SU-DHL-6 (cell line): ENCODE measurements at regions not wholly inside any gene's neighbourhood (a gene's known extent, or its start where the extent isn't known, plus 50 kb on each side); places are given as distances from the start of the nearest gene placed in this dataset.
"Not testable (repeated sequence)": the region's sequence is repeated elsewhere in the genome, so short reads cannot be mapped to it uniquely, and the experiment has no call there.

Experiments
- H2AFZ ChIP-seq: fragments of 200-600 bp; sonication (generic); 2 replicates; pipeline ENCODE4 v1.6.1; 2014; ENCODE audit warnings: low read depth, mild to moderate bottlenecking, moderate library complexity, mixed read lengths, antibody characterized with exemption, low read length; ENCODE audit not compliant: severe bottlenecking
- H3F3A ChIP-seq: fragments of 200-600 bp; shearing (Covaris generic); 2 replicates; pipeline ENCODE4 v1.6.0; 2016; ENCODE audit warnings: antibody characterized with exemption, mild to moderate bottlenecking; ENCODE audit not compliant: insufficient read depth
- H3K27ac ChIP-seq: fragments of 200-600 bp; sonication (generic); 2 replicates; pipeline ENCODE4 v1.5.1; 2016; ENCODE audit warnings: low read depth, mild to moderate bottlenecking, low read length, moderate library complexity, mixed read lengths
- H3K27me3 ChIP-seq: fragments of 200-600 bp; sonication (generic), shearing (Covaris generic); 2 replicates; pipeline ENCODE4 v1.6.0; 2014; ENCODE audit warnings: mild to moderate bottlenecking, low read length
- H3K36me3 ChIP-seq: fragments of 200-600 bp; sonication (generic); 2 replicates; pipeline ENCODE4 v1.6.1; 2014; ENCODE audit warnings: mild to moderate bottlenecking, low read length, mixed read lengths
- H3K4me2 ChIP-seq: fragments of 300-600, 200-600 bp; shearing (Covaris generic), sonication (generic); 2 replicates; pipeline ENCODE4 v1.6.0; 2014; ENCODE audit warnings: low read length, low read depth, mild to moderate bottlenecking; ENCODE audit not compliant: poor library complexity, severe bottlenecking
- H3K4me3 ChIP-seq: fragments of 200-600 bp; sonication (generic); 2 replicates; pipeline ENCODE4 v1.5.1; 2014; ENCODE audit warnings: antibody characterized with exemption, low read length, mild to moderate bottlenecking, mixed read lengths; ENCODE audit not compliant: insufficient read depth, poor library complexity, severe bottlenecking
- H3K79me2 ChIP-seq: fragments of 200-600 bp; sonication (generic); 2 replicates; pipeline ENCODE4 v1.6.1; 2014; ENCODE audit warnings: mild to moderate bottlenecking, low read length, moderate library complexity; ENCODE audit not compliant: insufficient read depth
- H3K9ac ChIP-seq: fragments of 200-600 bp; sonication (generic); 2 replicates; pipeline ENCODE4 v1.7.0; 2014; ENCODE audit warnings: mild to moderate bottlenecking, low read length
- H3K9me2 ChIP-seq: fragments of 200-600 bp; sonication (generic); replicated peaks from 2 replicates; pipeline ENCODE4 v1.6.1; 2014; ENCODE audit warnings: low read length; ENCODE audit not compliant: insufficient read depth
- H3K9me3 ChIP-seq: fragments of 200-600 bp; sonication (generic); 2 replicates; pipeline ENCODE4 v1.6.1; 2014; ENCODE audit warnings: low read length, mixed read lengths; ENCODE audit not compliant: insufficient read depth
- H4K20me1 ChIP-seq: fragments of 200-600 bp; sonication (generic); 2 replicates; pipeline ENCODE4 v1.6.1; 2014; ENCODE audit warnings: low read depth, mild to moderate bottlenecking, antibody characterized with exemption, low read length, moderate library complexity, mixed read lengths
- EZH2phosphoT487 ChIP-seq: fragments of 200-600 bp; sonication (generic), shearing (Covaris generic); conservative IDR thresholded peaks from 2 replicates; pipeline ENCODE4 v1.6.1; 2018; ENCODE audit warnings: mild to moderate bottlenecking, antibody characterized with exemption, low read length, moderate library complexity, mixed read lengths
- TF ChIP-seq, protein P1 (sequence below): fragments of 200-600 bp; sonication (generic); IDR thresholded peaks from one replicate; pipeline ENCODE4 v1.5.1; 2017; ENCODE audit warnings: antibody characterized with exemption, mild to moderate bottlenecking, low read length, moderate library complexity; ENCODE audit not compliant: insufficient read depth, poor library complexity, severe bottlenecking

- no peak overlapping the region for H3K4me2 ChIP-seq
- no peak overlapping the region for H3K4me3 ChIP-seq
- no peaks in the 10 kb centered on the region for H3K36me3 ChIP-seq
- H3K27ac ChIP-seq = no peak overlapping the region
- no peaks in the 10 kb centered on the region for H3K27me3 ChIP-seq
- H3K9me2 ChIP-seq = no peaks in the 10 kb centered on the region
- H3F3A ChIP-seq = no peaks in the 10 kb centered on the region
- H2AFZ ChIP-seq = no peak overlapping the region
- TF ChIP-seq, protein P1, sequence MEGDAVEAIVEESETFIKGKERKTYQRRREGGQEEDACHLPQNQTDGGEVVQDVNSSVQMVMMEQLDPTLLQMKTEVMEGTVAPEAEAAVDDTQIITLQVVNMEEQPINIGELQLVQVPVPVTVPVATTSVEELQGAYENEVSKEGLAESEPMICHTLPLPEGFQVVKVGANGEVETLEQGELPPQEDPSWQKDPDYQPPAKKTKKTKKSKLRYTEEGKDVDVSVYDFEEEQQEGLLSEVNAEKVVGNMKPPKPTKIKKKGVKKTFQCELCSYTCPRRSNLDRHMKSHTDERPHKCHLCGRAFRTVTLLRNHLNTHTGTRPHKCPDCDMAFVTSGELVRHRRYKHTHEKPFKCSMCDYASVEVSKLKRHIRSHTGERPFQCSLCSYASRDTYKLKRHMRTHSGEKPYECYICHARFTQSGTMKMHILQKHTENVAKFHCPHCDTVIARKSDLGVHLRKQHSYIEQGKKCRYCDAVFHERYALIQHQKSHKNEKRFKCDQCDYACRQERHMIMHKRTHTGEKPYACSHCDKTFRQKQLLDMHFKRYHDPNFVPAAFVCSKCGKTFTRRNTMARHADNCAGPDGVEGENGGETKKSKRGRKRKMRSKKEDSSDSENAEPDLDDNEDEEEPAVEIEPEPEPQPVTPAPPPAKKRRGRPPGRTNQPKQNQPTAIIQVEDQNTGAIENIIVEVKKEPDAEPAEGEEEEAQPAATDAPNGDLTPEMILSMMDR = no peak
- no peak for TF ChIP-seq EZH2phosphoT487
- no peaks in the 10 kb centered on the region for H3K9me3 ChIP-seq
- no peaks in the 10 kb centered on the region for H3K79me2 ChIP-seq
- H4K20me1 ChIP-seq = no peaks in the 10 kb centered on the region
- H3K9ac ChIP-seq = no peak overlapping the region
These were observed 92.0 kb upstream of the KIF26B start for GRCh38 chr1:245062741-245063305.

GRCh38 chr1:245061808-245062207, 93.0 kb upstream of the KIF26B start:
- not testable (repeated sequence) for H3F3A ChIP-seq, H3K4me3 ChIP-seq, H3K27ac ChIP-seq, H3K4me2 ChIP-seq, H3K9ac ChIP-seq, H3K9me2 ChIP-seq, H2AFZ ChIP-seq, H3K9me3 ChIP-seq, H4K20me1 ChIP-seq, H3K79me2 ChIP-seq, H3K36me3 ChIP-seq, H3K27me3 ChIP-seq

GRCh38 chr1:245060684-245061374, 94.0 kb upstream of the KIF26B start:
- H3K4me3 ChIP-seq = no peak overlapping the region

More at GRCh38 chr1:245060684-245061374, 94.0 kb upstream of the KIF26B start:
- no peak for TF ChIP-seq EZH2phosphoT487
- TF ChIP-seq, protein P1 = no peak
- Histone ChIP-seq H3K36me3 (no peaks in the 10 kb centered on the region), H3K79me2 (no peaks in the 10 kb centered on the region), H3F3A (no peaks in the 10 kb centered on the region), H3K9me3 (no peaks in the 10 kb centered on the region), H3K9ac (no peak overlapping the region), H2AFZ (no peak overlapping the region), H3K27me3 (no peaks in the 10 kb centered on the region), H3K9me2 (no peaks in the 10 kb centered on the region), H4K20me1 (no peaks in the 10 kb centered on the region), H3K27ac (no peak overlapping the region), H3K4me2 (no peak overlapping the region)
